ENCODE measurements at regions not wholly inside any gene's neighbourhood (a gene's known extent, or its start where the extent isn't known, plus 50 kb on each side); places are given as distances from the start of the nearest gene placed in this dataset.

DNA sequence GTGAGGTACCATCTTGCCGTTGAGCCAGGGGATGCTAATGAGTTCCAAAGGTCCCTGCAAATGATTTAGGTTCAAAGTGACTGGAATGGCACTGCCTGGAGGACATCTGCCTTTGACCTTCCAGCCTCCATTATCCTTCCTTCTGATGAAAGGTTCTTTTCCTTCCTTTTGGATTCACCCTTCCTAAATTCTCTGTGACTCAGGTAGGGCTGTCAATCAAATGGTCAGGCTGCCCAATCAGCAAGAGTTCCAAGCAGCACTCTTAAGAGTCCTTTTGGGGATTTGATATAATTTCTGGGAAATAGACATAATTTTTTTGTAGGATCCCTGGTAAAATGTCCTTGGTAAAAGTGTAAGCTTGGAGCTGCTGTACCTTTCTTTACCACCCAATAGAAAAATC, 58.8 kb upstream of the LMO4 start:
- Histone ChIP-seq H3K27me3 (ENCODE audit: insufficient read depth, insufficient read length) (no peaks in the 10 kb centered on the region), H3K9me3 (ENCODE audit: insufficient read depth, low read length) (no peaks in the 10 kb centered on the region), H3K4me1 (ENCODE audit: insufficient read depth, insufficient read length) (peaks cover 2% of the 10 kb centered on the region), H3K4me3 (ENCODE audit: insufficient read length, low read depth) (no peak overlapping the region), H3K9ac (ENCODE audit: insufficient read length, low read depth) (no peak overlapping the region), H3K36me3 (ENCODE audit: insufficient read depth, insufficient read length, low read length) (no peaks in the 10 kb centered on the region)
- no peak for DNase-seq (ENCODE audit: low read depth, low spot score)
- TF ChIP-seq ZNF274 (IDR thresholded peaks at IDR 0.05; ENCODE audit: low read depth, low read length) (no peak), YY1 (IDR thresholded peaks at IDR 0.05; ENCODE audit: insufficient read depth, insufficient read length) (no peak), SUZ12 (IDR thresholded peaks at IDR 0.05; ENCODE audit: extremely low read depth, insufficient read depth, insufficient read length) (no peak)

DNA sequence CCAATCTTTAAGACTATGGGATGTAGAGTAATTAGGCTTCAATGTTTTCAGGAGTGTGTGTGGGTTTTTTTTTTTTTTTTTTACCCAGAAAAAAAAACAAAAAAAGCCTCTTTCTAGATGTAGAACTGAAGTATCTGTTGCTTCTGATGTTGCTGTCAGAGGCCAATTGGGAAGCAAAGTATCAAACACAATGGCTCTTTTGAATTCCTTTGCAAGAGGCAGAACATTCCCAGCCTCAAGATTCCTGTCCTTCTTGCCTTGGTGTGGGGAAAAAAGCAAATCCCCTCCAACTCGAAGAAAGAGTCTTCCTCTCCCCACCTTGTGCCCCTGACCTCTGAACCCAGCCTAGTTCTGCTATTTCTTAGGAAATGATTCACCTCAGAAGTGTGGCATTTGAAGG, 55.4 kb upstream of the LMO4 start:
- peak; percentile 59 for DNase-seq (ENCODE audit: low read depth, low spot score)
- Histone ChIP-seq H3K9me3 (ENCODE audit: insufficient read depth, low read length) (no peaks in the 10 kb centered on the region), H3K27me3 (ENCODE audit: insufficient read depth, insufficient read length) (no peaks in the 10 kb centered on the region), H3K4me3 (ENCODE audit: insufficient read length, low read depth) (no peak overlapping the region), H3K4me1 (ENCODE audit: insufficient read depth, insufficient read length) (peaks cover 2% of the 10 kb centered on the region), H3K36me3 (ENCODE audit: insufficient read depth, insufficient read length, low read length) (no peaks in the 10 kb centered on the region), H3K9ac (ENCODE audit: insufficient read length, low read depth) (no peak overlapping the region)
- TF ChIP-seq ZNF274 (IDR thresholded peaks at IDR 0.05; ENCODE audit: low read depth, low read length) = no peak
- TF ChIP-seq SUZ12 (IDR thresholded peaks at IDR 0.05; ENCODE audit: extremely low read depth, insufficient read depth, insufficient read length) = no peak
- no peak for TF ChIP-seq YY1 (IDR thresholded peaks at IDR 0.05; ENCODE audit: insufficient read depth, insufficient read length)

DNA sequence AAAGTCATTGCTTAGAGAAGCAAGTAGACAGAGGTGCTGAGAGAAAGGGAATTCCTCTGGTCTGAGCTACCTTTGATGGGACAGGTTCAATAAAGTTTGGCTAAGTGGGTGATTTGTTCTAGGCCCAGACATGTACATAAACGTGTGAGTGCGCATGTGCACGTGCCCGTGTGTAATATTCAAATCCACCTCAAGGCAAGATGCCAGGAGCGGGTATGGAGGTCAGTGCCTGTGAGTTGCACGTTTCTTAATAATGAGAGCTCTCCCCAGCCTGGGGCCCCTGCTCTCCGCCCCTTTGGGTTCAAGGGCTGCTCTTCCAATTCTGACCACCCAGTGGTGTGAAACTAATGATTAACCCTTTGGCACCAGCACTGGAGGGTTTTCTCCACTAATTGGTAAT, 53.8 kb upstream of the LMO4 start:
- Histone ChIP-seq H3K27me3 (ENCODE audit: insufficient read depth, insufficient read length) (no peaks in the 10 kb centered on the region), H3K9ac (ENCODE audit: insufficient read length, low read depth) (no peak overlapping the region), H3K4me3 (ENCODE audit: insufficient read length, low read depth) (no peak overlapping the region), H3K9me3 (ENCODE audit: insufficient read depth, low read length) (no peaks in the 10 kb centered on the region), H3K36me3 (ENCODE audit: insufficient read depth, insufficient read length, low read length) (no peaks in the 10 kb centered on the region), H3K4me1 (ENCODE audit: insufficient read depth, insufficient read length) (peaks cover 2% of the 10 kb centered on the region)
- no peak for DNase-seq (ENCODE audit: low read depth, low spot score)
- TF ChIP-seq YY1 (IDR thresholded peaks at IDR 0.05; ENCODE audit: insufficient read depth, insufficient read length) = no peak
- TF ChIP-seq SUZ12 (IDR thresholded peaks at IDR 0.05; ENCODE audit: extremely low read depth, insufficient read depth, insufficient read length) = no peak
- no peak for TF ChIP-seq ZNF274 (IDR thresholded peaks at IDR 0.05; ENCODE audit: low read depth, low read length)

DNA sequence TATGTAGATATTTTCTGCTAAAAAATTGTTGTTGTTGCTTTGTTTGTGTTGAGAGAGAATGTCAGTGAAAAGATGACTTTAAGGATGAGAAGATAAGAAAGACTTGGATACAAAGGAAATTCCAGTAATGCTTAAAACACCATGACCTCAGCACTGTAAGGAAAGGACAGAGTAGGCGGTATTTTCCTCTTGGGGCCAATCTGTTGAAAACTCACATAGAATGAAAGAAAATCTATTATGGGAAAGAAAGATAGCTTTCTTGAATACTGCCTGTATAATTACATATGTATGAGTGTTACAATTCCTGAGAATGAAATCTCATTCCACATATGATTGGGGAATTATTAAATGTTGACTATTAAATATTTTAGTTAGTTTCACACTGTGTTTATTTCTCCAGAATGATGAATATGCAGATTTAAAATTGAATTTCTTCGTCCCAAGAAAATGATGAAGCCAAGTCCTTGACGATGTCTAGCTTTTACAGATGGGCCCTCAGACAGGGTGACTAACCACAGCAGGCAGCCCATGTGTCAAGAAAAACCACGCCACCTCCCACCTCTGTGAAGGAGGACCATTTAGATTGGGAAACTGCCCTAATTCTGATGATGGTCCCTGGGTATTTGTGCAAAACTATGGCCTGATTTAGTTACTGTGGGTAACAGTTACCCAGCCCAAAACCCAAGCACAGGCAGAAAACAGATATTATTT, 49.7 kb upstream of the LMO4 start:
- H3K36me3 ChIP-seq (ENCODE audit: insufficient read depth, insufficient read length, low read length) = no peaks in the 10 kb centered on the region
- no peaks in the 10 kb centered on the region for H3K9me3 ChIP-seq (ENCODE audit: insufficient read depth, low read length)
- no peak overlapping the region for H3K9ac ChIP-seq (ENCODE audit: insufficient read length, low read depth)
- peaks cover 2% of the 10 kb centered on the region for H3K4me1 ChIP-seq (ENCODE audit: insufficient read depth, insufficient read length)
- no peak for TF ChIP-seq YY1 (IDR thresholded peaks at IDR 0.05; ENCODE audit: insufficient read depth, insufficient read length)
- no peak for TF ChIP-seq ZNF274 (IDR thresholded peaks at IDR 0.05; ENCODE audit: low read depth, low read length)
- no peak for TF ChIP-seq SUZ12 (IDR thresholded peaks at IDR 0.05; ENCODE audit: extremely low read depth, insufficient read depth, insufficient read length)
- H3K4me3 ChIP-seq (ENCODE audit: insufficient read length, low read depth) = no peak overlapping the region
- no peak for DNase-seq (ENCODE audit: low read depth, low spot score)
- H3K27me3 ChIP-seq (ENCODE audit: insufficient read depth, insufficient read length) = no peaks in the 10 kb centered on the region

All from NT2/D1 (cell line).